Karpas-422 (cell line): ENCODE measurements at regions not wholly inside any gene's neighbourhood (a gene's known extent, or its start where the extent isn't known, plus 50 kb on each side); places are given as distances from the start of the nearest gene placed in this dataset.

Source experiments
- DNase-seq: peaks from one replicate; pipeline ENCODE4 v3.0.0-alpha.2; 2015
- H2AFZ ChIP-seq: fragments of 200-600 bp; sonication (generic); 2 replicates; pipeline ENCODE4 v1.6.1; 2014; ENCODE audit warnings: antibody characterized with exemption, low read length, mixed read lengths
- H3K27ac ChIP-seq: fragments of 200-600 bp; sonication (generic); 2 replicates; pipeline ENCODE4 v1.5.1; 2014; ENCODE audit warnings: mild to moderate bottlenecking, low read length, moderate library complexity
- H3K27me3 ChIP-seq: fragments of 200-600 bp; sonication (generic); 2 replicates; pipeline ENCODE4 v1.6.1; 2014; ENCODE audit warnings: low read length, mixed read lengths
- H3K36me3 ChIP-seq: fragments of 200-600 bp; sonication (generic); 2 replicates; pipeline ENCODE4 v1.6.1; 2014; ENCODE audit warnings: low read length, mixed read lengths; ENCODE audit not compliant: insufficient read depth
- H3K4me1 ChIP-seq: fragments of 200-600 bp; sonication (generic); 2 replicates; pipeline ENCODE4 v1.6.1; 2014; ENCODE audit warnings: mild to moderate bottlenecking, low read length, mixed read lengths
- H3K4me2 ChIP-seq: fragments of 200-600 bp; sonication (generic); 2 replicates; pipeline ENCODE4 v1.6.1; 2014; ENCODE audit warnings: low read length, low read depth, mild to moderate bottlenecking; ENCODE audit not compliant: poor library complexity, severe bottlenecking
- H3K4me3 ChIP-seq: fragments of 200-600 bp; sonication (generic); 2 replicates; pipeline ENCODE4 v1.5.1; 2014; ENCODE audit warnings: mild to moderate bottlenecking, antibody characterized with exemption, low read length, mixed read lengths
- H3K79me2 ChIP-seq: fragments of 200-600 bp; sonication (generic); 2 replicates; pipeline ENCODE4 v1.6.1; 2014; ENCODE audit warnings: mild to moderate bottlenecking, low read length, mixed read lengths
- H3K9ac ChIP-seq: fragments of 200-600 bp; sonication (generic); 2 replicates; pipeline ENCODE4 v1.6.0; 2014; ENCODE audit warnings: low read length
- H3K9me2 ChIP-seq: fragments of 200-600 bp; sonication (generic), shearing (Covaris generic); replicated peaks from 2 replicates; pipeline ENCODE4 v1.6.0; 2014; ENCODE audit warnings: mild to moderate bottlenecking, low read length, moderate library complexity; ENCODE audit not compliant: insufficient read depth
- H3K9me3 ChIP-seq: fragments of 300-700, 200-600 bp; sonication (generic); 2 replicates; pipeline ENCODE4 v1.6.1; 2014; ENCODE audit warnings: low read length, mixed read lengths
- H4K20me1 ChIP-seq: fragments of 200-600 bp; sonication (generic); 2 replicates; pipeline ENCODE4 v1.6.1; 2014; ENCODE audit warnings: mild to moderate bottlenecking, antibody characterized with exemption, low read length, low read depth; ENCODE audit not compliant: insufficient read depth

DNA sequence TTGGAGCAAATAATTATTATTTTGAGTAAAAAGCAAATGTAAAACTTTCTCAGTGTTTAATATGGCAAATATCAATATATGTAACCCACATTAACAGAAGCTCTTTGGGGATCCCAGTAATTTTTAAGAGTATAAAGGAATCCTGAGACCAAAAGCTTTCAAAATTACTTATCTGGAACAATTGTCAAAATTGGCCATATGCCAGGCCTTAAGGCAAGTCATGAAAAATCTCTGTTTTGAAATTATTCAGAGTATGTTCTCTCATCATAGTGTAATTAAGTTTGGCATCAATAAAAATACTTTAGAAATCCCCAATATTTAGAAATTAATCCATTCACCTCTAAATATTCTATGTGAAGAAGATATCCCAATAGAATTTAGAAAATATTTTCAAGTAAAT is 225.3 kb upstream of the ARL4C start:
- Histone ChIP-seq H3K27me3 (no peaks in the 10 kb centered on the region), H4K20me1 (no peaks in the 10 kb centered on the region), H3K4me1 (no peaks in the 10 kb centered on the region), H3K4me2 (no peak overlapping the region), H3K4me3 (no peak overlapping the region), H3K27ac (no peak overlapping the region), H3K9ac (no peak overlapping the region), H2AFZ (no peak overlapping the region), H3K9me3 (no peaks in the 10 kb centered on the region), H3K9me2 (no peaks in the 10 kb centered on the region), H3K36me3 (no peaks in the 10 kb centered on the region), H3K79me2 (no peaks in the 10 kb centered on the region)
- no peak for DNase-seq

DNA sequence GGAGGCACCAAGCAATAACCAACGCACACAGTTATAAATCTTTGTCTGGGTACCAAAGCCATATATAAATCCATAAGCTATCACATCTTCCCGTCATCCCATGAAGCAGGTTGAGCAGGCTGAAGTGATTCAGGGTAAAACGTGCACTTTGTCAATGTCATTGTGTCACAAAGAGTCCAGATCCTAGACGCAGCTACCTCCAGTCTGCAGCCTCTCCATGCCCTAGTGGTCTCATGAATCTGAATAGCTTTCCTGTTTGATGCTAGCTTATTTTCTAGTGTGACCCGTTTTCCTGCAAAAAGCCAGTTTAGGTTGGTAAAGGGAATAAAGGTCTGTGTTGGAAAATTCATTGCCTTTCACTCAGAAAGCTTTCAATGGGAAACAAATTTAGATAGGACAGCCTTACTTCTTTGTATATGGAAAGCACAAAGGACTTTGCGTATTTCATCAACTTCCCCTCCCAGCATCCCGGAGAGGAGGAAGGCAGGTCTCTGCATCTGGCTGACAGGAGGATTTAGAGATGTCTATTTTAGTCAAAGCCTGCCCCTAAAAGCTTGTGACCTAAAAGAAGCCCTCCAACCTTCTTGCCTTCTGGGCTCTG is 222.3 kb upstream of the ARL4C start:
- H3K9me2 ChIP-seq = no peaks in the 10 kb centered on the region

DNA sequence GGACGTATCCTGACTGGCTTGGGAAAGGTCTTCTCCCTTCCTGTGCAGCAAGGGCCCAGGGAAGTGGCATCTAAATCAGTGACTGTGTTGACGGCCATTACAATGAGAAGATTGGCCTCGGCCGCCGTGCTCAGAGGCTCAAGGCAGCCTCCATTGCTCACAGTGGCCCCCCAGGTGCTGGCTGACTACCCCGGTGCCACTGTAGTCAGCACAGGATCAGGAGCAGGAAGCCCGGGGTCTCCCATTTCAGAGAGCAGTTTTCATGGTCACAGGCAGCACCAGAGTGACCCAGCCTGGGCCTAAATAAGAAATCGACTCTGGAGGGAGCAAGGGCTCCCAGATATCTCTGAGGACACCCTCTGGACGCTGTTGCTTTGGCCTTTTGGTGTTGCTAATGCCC is 219.4 kb upstream of the ARL4C start:
- Histone ChIP-seq H2AFZ (no peak overlapping the region), H3K27me3 (no peaks in the 10 kb centered on the region)

More for the DNA sequence above, 222.3 kb upstream of the ARL4C start:
- no peak overlapping the region for H3K4me3 ChIP-seq
- H3K27ac ChIP-seq = no peak overlapping the region
- no peaks in the 10 kb centered on the region for H3K36me3 ChIP-seq
- no peaks in the 10 kb centered on the region for H3K4me1 ChIP-seq
- H3K4me2 ChIP-seq = no peak overlapping the region
- DNase-seq = no peak
- no peaks in the 10 kb centered on the region for H4K20me1 ChIP-seq
- no peaks in the 10 kb centered on the region for H3K9me3 ChIP-seq
- H3K9ac ChIP-seq = no peak overlapping the region
- H2AFZ ChIP-seq = no peak overlapping the region
- no peaks in the 10 kb centered on the region for H3K27me3 ChIP-seq
- H3K79me2 ChIP-seq = no peaks in the 10 kb centered on the region

DNA sequence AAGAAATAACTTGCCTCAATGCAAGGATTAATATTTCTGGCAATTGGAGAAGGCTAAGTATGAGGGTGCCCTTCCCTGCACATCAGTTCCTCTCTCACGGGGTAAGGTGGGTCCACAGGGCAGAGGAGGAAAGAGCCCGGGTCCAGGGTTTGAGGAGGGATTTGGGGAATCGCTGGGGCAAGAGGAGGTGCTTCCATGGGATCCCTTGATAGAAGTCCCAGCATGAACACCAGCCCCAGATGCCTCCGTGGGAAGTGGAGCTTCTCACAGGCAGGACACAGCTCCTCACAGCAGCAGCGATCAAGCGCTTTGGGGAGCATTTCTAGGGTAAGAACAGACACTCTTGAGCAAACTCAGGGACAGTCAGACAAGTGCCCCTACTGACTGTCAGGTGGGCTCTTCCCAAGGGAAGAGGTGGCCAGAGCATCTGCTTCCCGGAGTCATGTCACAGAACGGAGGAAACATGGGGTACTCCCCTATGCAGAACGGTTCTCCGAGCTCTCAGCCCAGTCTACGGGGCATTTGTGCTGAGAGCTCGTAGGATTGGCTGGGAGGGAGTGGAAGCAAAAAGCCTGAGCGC is 218.9 kb upstream of the ARL4C start:
- no peaks in the 10 kb centered on the region for H3K9me3 ChIP-seq
- no peak overlapping the region for H3K4me2 ChIP-seq
- H3K9me2 ChIP-seq = no peaks in the 10 kb centered on the region
- H2AFZ ChIP-seq = no peak overlapping the region
- H3K79me2 ChIP-seq = no peaks in the 10 kb centered on the region
- no peaks in the 10 kb centered on the region for H3K4me1 ChIP-seq
- H3K27me3 ChIP-seq = no peaks in the 10 kb centered on the region
- no peak overlapping the region for H3K4me3 ChIP-seq
- no peak overlapping the region for H3K27ac ChIP-seq
- DNase-seq = no peak
- H4K20me1 ChIP-seq = no peaks in the 10 kb centered on the region
- no peaks in the 10 kb centered on the region for H3K36me3 ChIP-seq
- H3K9ac ChIP-seq = no peak overlapping the region

More for the DNA sequence above, 219.4 kb upstream of the ARL4C start:
- Histone ChIP-seq H3K4me3 (no peak overlapping the region), H4K20me1 (no peaks in the 10 kb centered on the region), H3K4me1 (no peaks in the 10 kb centered on the region), H3K79me2 (no peaks in the 10 kb centered on the region), H3K9ac (no peak overlapping the region), H3K27ac (no peak overlapping the region), H3K4me2 (no peak overlapping the region), H3K9me2 (no peaks in the 10 kb centered on the region), H3K36me3 (no peaks in the 10 kb centered on the region), H3K9me3 (no peaks in the 10 kb centered on the region)
- no peak for DNase-seq

DNA sequence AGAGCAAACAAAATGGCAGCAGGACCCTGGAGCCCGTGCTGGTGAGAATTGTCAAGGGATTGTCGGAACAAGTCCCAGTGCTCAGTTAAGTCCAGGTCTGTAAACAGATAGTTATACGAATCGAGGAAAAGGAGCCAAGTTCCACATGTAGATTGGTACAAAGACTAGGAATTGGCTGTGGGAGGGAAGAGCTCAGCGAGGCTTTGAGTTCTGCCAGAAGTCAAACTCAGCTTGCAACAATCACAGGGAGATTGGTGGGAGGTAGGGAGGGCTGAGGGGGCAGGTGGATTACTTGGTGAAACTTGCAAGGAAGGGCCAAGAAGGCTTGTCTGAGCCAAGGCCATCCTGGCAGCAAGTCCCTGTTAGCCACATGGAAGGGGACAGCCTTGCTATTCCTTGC is 217.8 kb upstream of the ARL4C start:
- Histone ChIP-seq H2AFZ (no peak overlapping the region), H3K79me2 (no peaks in the 10 kb centered on the region)

DNA sequence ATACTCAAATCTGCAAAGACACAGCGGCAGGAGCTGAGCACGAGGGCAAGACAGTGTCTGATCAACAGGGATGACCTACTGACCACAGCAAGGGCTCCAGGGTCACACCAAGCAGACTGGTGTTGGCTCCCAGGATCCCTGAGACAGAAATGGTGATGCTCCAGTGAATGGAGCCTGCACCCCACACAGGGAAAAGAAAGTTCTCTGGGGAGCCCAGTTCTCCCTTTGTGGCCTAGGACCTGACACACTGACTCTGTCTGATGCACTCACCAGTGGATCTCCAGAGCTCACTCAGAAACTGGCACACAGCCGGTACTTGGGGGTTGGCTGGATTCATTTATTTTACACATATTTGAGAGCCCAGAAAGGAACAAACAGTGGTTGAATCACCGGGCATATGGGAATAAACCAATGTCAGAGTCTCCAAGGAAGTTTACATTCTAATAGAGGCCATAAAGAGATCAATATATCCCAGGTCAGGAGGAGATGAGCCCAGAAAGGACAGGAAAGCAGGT is 215.6 kb upstream of the ARL4C start:
- DNase-seq = no peak
- Histone ChIP-seq H3K36me3 (no peaks in the 10 kb centered on the region), H3K4me3 (no peak overlapping the region), H3K4me2 (no peak overlapping the region), H2AFZ (no peak overlapping the region), H3K9me2 (no peaks in the 10 kb centered on the region), H3K27me3 (no peaks in the 10 kb centered on the region), H3K27ac (no peak overlapping the region), H4K20me1 (no peaks in the 10 kb centered on the region), H3K9ac (no peak overlapping the region), H3K4me1 (no peaks in the 10 kb centered on the region), H3K79me2 (no peaks in the 10 kb centered on the region), H3K9me3 (no peaks in the 10 kb centered on the region)

More for the DNA sequence above, 217.8 kb upstream of the ARL4C start:
- DNase-seq = no peak
- H3K9ac ChIP-seq = no peak overlapping the region
- H3K36me3 ChIP-seq = no peaks in the 10 kb centered on the region
- no peaks in the 10 kb centered on the region for H3K27me3 ChIP-seq
- no peak overlapping the region for H3K4me2 ChIP-seq
- no peak overlapping the region for H3K4me3 ChIP-seq
- no peak overlapping the region for H3K27ac ChIP-seq
- H4K20me1 ChIP-seq = no peaks in the 10 kb centered on the region
- no peaks in the 10 kb centered on the region for H3K9me3 ChIP-seq
- no peaks in the 10 kb centered on the region for H3K4me1 ChIP-seq
- H3K9me2 ChIP-seq = no peaks in the 10 kb centered on the region

DNA sequence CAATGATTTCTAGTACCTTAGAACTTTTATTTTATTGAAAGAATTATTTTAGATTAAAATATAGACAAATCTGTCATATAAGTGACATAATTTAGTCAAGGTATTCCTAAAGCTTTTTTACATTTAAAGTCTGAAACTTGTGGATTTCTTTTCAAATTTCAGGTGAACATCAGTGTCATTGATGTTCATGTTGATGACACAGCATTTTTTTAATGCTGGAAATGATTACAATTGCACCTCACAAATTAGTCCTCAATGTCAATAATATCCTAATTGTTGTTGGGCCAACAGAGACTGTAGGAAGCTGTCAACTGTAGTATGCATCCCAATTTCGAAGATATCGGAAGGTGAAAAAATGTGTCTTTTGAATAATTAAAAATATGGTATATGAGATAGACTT is 214.4 kb upstream of the ARL4C start:
- no peaks in the 10 kb centered on the region for H3K36me3 ChIP-seq
- no peaks in the 10 kb centered on the region for H3K9me3 ChIP-seq
- H3K4me3 ChIP-seq = no peak overlapping the region
- H3K27ac ChIP-seq = no peak overlapping the region
- no peaks in the 10 kb centered on the region for H4K20me1 ChIP-seq
- H3K9me2 ChIP-seq = no peaks in the 10 kb centered on the region
- no peaks in the 10 kb centered on the region for H3K27me3 ChIP-seq
- no peak overlapping the region for H3K9ac ChIP-seq
- H3K4me2 ChIP-seq = no peak overlapping the region
- no peaks in the 10 kb centered on the region for H3K4me1 ChIP-seq
- no peak for DNase-seq
- H2AFZ ChIP-seq = no peak overlapping the region
- H3K79me2 ChIP-seq = no peaks in the 10 kb centered on the region

DNA sequence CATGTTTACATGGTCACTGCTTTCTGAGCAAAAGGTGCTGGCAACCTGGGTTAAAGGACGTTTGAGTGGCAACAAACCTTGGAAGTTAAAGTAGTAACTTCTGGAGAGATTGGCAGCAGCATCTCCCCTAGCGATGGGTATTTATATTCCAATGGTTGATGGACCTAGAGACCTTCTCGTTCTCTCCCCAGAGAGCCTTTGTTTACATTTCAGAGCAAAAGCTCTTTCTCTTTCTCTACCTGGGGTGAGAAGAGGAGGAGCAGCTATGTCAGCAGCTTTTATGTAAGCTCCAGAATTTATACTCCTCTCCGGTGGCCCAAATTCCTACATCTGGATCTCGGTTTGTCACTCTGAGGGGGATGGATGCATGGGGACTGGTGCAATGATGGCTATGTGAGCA is 213.7 kb upstream of the ARL4C start:
- Histone ChIP-seq H3K9ac (no peak overlapping the region), H3K9me2 (no peaks in the 10 kb centered on the region), H2AFZ (no peak overlapping the region), H3K4me2 (no peak overlapping the region), H3K79me2 (no peaks in the 10 kb centered on the region), H3K4me3 (no peak overlapping the region), H3K27ac (no peak overlapping the region), H4K20me1 (no peaks in the 10 kb centered on the region), H3K36me3 (no peaks in the 10 kb centered on the region), H3K9me3 (no peaks in the 10 kb centered on the region), H3K4me1 (no peaks in the 10 kb centered on the region), H3K27me3 (no peaks in the 10 kb centered on the region)
- no peak for DNase-seq
